ENCODE measurements at regions not wholly inside any gene's neighbourhood (a gene's known extent, or its start where the extent isn't known, plus 50 kb on each side); places are given as distances from the start of the nearest gene placed in this dataset.
"Not testable (repeated sequence)": the region's sequence is repeated elsewhere in the genome, so short reads cannot be mapped to it uniquely, and the experiment has no call there.

GRCh38 chr7:81831883-81832282 lies 62.0 kb upstream of the HGF start:
- DNase-seq, result no peak

- DNase-seq, result not testable (repeated sequence)
Measured at GRCh38 chr7:81829511-81829910, 59.7 kb upstream of the HGF start.

GRCh38 chr7:81822811-81823210 lies 53.0 kb upstream of the HGF start:
- no peak for DNase-seq

- no peak for DNase-seq
Measured at GRCh38 chr7:81819861-81820260, 50.0 kb upstream of the HGF start.
